ENCODE measurements at regions not wholly inside any gene's neighbourhood (a gene's known extent, or its start where the extent isn't known, plus 50 kb on each side); places are given as distances from the start of the nearest gene placed in this dataset.
"Not testable (repeated sequence)": the region's sequence is repeated elsewhere in the genome, so short reads cannot be mapped to it uniquely, and the experiment has no call there.

DNA sequence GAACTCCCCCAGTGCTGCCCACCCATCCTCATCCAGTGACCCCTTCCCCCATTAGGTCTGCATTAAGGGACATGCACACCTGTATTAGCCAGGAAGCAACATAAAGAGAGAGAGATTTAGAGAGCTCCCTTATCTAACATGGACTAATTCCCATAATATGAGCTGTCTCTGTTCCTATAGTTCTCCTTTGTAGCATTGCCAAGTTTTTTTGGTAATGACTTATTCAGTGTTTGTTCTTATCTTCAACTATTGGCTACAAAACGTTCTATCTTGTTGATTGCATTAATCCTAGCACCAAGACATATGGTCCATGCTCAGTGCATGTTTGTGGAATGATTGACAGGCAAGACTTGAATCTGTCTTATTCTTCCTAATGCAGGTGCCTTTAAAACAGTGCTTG, 264.0 kb downstream of the ADGRL2 start:
- Mint-ChIP-seq H3K4me3 (no peak overlapping the region), H3K4me1 (peaks cover 7% of the 10 kb centered on the region), H3K27ac (no peak overlapping the region), H3K27me3 (ENCODE audit: low read depth) (no peaks in the 10 kb centered on the region), H3K9me3 (peaks cover 10% of the 10 kb centered on the region), H3K36me3 (no peaks in the 10 kb centered on the region)
- ChIA-PET CTCF (no interaction called here), POLR2A (no interaction called here)
- TF ChIP-seq TP53 (CRISPR knock-in tag; IDR thresholded peaks at IDR 0.05) (no peak), KAT7 (CRISPR knock-in tag; IDR thresholded peaks at IDR 0.05; ENCODE audit: borderline replicate concordance) (no peak), ZNF317 (CRISPR knock-in tag; IDR thresholded peaks at IDR 0.05; ENCODE audit: borderline replicate concordance, low read depth) (no peak)
- TF ChIP-seq, protein P1, sequence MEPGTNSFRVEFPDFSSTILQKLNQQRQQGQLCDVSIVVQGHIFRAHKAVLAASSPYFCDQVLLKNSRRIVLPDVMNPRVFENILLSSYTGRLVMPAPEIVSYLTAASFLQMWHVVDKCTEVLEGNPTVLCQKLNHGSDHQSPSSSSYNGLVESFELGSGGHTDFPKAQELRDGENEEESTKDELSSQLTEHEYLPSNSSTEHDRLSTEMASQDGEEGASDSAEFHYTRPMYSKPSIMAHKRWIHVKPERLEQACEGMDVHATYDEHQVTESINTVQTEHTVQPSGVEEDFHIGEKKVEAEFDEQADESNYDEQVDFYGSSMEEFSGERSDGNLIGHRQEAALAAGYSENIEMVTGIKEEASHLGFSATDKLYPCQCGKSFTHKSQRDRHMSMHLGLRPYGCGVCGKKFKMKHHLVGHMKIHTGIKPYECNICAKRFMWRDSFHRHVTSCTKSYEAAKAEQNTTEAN (CRISPR knock-in tag; IDR thresholded peaks at IDR 0.05) = no peak
- DNase-seq (ENCODE audit: low spot score) (no peak), ATAC-seq (no peak)

DNA sequence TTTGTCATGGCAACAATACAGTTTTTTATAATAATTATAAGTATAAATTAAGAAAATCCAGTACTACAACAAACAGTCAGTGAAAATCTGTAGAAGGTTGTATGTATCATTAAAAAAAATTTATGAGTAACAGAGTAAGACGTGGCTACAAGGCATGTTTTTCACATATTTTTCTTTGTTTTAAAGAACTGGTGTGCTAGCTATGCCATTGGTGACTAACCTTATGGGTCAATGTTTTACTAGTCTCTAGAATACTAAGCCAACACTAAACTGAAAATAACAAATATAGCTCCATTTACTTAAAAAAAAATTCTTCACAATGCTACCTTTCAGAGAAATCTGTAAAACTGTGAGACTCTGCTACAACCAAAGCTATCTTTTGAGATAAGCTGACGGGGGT, 261.5 kb downstream of the ADGRL2 start:
- POLR2A ChIA-PET = no interaction called here
- Mint-ChIP-seq H3K9me3 (peaks cover 10% of the 10 kb centered on the region), H3K4me3 (no peak overlapping the region), H3K36me3 (no peaks in the 10 kb centered on the region), H3K27me3 (ENCODE audit: low read depth) (no peaks in the 10 kb centered on the region), H3K27ac (no peak overlapping the region), H3K4me1 (peaks cover 11% of the 10 kb centered on the region)
- TF ChIP-seq RORB (CRISPR knock-in tag; IDR thresholded peaks at IDR 0.05) (no peak), GRHL2 (CRISPR knock-in tag; IDR thresholded peaks at IDR 0.05; ENCODE audit: insufficient replicate concordance, severe bottlenecking) (no peak)
- CTCF ChIA-PET = no interaction called here
- ATAC-seq (no peak), DNase-seq (ENCODE audit: low spot score) (no peak)

DNA sequence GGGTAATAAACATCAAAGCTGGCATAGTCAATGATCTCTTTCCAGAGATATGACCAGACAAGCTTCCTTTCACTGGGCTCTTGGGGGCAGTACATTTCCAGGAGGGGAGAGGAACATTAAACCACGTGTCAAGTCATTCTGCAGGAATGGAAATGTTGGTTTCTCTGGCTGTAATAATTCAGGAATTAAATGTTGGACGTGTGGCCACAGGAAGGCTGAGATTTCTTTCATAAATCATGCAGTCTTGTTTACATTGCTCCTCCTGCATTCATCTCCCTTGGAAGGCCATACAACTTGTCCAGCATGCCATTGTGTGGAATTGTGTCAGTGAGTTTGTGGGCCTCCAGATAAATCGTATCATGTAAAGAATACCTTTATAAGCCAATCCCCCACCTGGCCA, 259.2 kb downstream of the ADGRL2 start:
- ChIA-PET CTCF (no interaction called here), POLR2A (no interaction called here)
- peaks cover 11% of the 10 kb centered on the region for H3K4me1 Mint-ChIP-seq
- H3K4me3 Mint-ChIP-seq = no peak overlapping the region
- DNase-seq (ENCODE audit: low spot score) = no peak
- H3K9me3 Mint-ChIP-seq = peaks cover 10% of the 10 kb centered on the region
- no peaks in the 10 kb centered on the region for H3K27me3 Mint-ChIP-seq (ENCODE audit: low read depth)
- H3K27ac Mint-ChIP-seq = no peak overlapping the region
- no peak for ATAC-seq
- TF ChIP-seq, protein P2, sequence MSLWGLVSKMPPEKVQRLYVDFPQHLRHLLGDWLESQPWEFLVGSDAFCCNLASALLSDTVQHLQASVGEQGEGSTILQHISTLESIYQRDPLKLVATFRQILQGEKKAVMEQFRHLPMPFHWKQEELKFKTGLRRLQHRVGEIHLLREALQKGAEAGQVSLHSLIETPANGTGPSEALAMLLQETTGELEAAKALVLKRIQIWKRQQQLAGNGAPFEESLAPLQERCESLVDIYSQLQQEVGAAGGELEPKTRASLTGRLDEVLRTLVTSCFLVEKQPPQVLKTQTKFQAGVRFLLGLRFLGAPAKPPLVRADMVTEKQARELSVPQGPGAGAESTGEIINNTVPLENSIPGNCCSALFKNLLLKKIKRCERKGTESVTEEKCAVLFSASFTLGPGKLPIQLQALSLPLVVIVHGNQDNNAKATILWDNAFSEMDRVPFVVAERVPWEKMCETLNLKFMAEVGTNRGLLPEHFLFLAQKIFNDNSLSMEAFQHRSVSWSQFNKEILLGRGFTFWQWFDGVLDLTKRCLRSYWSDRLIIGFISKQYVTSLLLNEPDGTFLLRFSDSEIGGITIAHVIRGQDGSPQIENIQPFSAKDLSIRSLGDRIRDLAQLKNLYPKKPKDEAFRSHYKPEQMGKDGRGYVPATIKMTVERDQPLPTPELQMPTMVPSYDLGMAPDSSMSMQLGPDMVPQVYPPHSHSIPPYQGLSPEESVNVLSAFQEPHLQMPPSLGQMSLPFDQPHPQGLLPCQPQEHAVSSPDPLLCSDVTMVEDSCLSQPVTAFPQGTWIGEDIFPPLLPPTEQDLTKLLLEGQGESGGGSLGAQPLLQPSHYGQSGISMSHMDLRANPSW (CRISPR knock-in tag; conservative IDR thresholded peaks at IDR 0.05; ENCODE audit: low read depth) = no peak
- H3K36me3 Mint-ChIP-seq = no peaks in the 10 kb centered on the region

DNA sequence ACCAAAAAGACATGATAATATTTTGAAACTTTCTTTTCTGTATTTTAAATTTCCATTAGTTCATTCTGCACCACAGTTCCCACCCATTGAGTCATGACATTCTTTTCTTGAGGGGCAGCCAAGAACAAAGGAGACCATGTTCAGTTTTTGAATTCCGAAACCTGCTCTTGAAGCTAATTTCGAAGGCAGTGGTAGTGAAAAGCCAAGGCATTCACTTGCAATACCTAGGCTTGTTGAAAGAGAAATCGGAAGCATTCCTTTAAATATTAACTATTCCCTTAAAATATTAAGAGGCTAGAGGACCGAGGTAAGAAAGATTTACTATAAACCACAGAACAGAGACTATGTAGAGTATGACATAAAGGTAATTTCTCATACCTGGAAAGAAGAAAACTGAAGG, 256.3 kb downstream of the ADGRL2 start:
- Mint-ChIP-seq H3K9me3 (no peaks in the 10 kb centered on the region), H3K4me1 (0 out of 2 replicates have a peak, but pooled peaks cover 4% of the 10 kb centered on the region), H3K4me3 (no peak overlapping the region), H3K27me3 (ENCODE audit: low read depth) (no peaks in the 10 kb centered on the region; the same call in 1 of the 2 replicates), H3K36me3 (no peaks in the 10 kb centered on the region), H3K27ac (no peak overlapping the region)
- POLR2A ChIA-PET = no interaction called here
- CTCF ChIA-PET = no interaction called here
- TF ChIP-seq TCF7 (CRISPR knock-in tag; IDR thresholded peaks at IDR 0.05; ENCODE audit: low read depth) (no peak), MYBL2 (CRISPR knock-in tag; IDR thresholded peaks at IDR 0.05) (no peak), ETV6 (CRISPR knock-in tag; IDR thresholded peaks at IDR 0.05) (no peak), ZNF121 (CRISPR knock-in tag; IDR thresholded peaks at IDR 0.05) (no peak), ZNF219 (CRISPR knock-in tag; IDR thresholded peaks at IDR 0.05; ENCODE audit: borderline replicate concordance) (no peak), OVOL2 (CRISPR knock-in tag; IDR thresholded peaks at IDR 0.05; ENCODE audit: borderline replicate concordance) (no peak)
- TF ChIP-seq, protein P3, sequence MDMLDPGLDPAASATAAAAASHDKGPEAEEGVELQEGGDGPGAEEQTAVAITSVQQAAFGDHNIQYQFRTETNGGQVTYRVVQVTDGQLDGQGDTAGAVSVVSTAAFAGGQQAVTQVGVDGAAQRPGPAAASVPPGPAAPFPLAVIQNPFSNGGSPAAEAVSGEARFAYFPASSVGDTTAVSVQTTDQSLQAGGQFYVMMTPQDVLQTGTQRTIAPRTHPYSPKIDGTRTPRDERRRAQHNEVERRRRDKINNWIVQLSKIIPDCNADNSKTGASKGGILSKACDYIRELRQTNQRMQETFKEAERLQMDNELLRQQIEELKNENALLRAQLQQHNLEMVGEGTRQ (CRISPR knock-in tag; IDR thresholded peaks at IDR 0.05) = no peak
- ATAC-seq (no peak), DNase-seq (ENCODE audit: low spot score) (no peak)

DNA sequence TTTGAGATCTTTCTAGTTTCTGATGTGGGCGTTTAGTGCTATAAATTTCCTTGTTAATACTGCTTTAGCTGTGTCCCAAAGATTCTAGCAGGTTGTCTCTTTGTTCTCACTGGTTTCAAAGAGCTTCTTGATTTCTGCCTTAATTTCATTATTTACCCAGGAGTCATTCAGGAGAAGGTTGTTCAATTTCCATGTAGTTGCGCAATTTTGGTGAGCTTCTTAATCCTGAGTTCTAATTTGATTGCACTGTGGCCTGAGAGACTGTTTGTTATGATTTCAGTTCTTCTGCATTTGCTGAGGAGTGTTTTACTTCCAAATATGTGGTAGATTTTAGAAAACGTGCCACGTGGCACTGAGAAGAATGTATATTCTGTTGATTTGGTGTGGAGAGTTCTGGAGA, 254.6 kb downstream of the ADGRL2 start:
- POLR2A ChIA-PET; DNase-seq (ENCODE audit: low spot score); H3K4me3 Mint-ChIP-seq; H3K9me3 Mint-ChIP-seq; ATAC-seq; CTCF ChIA-PET; H3K4me1 Mint-ChIP-seq; H3K27ac Mint-ChIP-seq; H3K36me3 Mint-ChIP-seq; H3K27me3 Mint-ChIP-seq (ENCODE audit: low read depth): not testable (repeated sequence)
